Fibroblast of peridontal ligament (primary cell): ENCODE measurements at regions not wholly inside any gene's neighbourhood (a gene's known extent, or its start where the extent isn't known, plus 50 kb on each side); places are given as distances from the start of the nearest gene placed in this dataset.
"Not testable (repeated sequence)": the region's sequence is repeated elsewhere in the genome, so short reads cannot be mapped to it uniquely, and the experiment has no call there.

Experiments used
- DNase-seq: peaks from one replicate; pipeline ENCODE4 v3.0.0-alpha.2; 2010; ENCODE audit errors: extremely low read depth

DNA sequence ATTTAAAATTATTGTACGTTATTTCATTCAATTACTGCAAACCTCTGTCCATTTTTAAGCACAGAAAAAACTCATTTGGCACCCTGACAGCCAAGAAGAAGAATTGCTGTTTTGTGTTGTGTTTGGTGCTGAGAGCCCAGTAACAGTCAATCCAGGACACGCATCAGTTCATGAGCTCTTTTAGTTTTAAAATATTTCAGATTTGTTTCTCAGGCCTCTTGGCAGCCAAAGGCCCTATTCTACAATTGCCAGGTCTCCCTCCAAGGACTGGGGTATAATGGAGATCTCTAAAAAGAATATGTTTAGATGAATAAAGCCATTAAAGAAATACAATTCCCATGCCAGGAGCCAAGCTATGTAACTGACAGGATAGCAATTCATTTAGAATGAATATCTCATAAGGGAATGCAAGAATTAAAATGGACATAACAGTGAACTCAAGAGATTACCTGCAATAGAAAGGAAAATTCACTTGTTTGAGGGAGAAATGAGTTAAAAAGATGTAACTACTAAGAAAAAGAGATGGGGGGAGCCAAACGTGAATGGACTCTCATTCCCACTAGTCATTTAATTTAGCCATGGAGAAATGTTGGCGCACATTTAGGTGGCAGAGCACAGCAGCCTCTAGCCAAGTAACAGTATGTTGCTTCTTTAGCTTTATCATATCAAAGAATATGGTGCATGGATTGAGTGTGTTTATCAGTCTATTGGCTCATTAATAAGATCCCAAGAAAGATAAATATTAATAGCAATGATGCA lies 140.6 kb upstream of the PELI2 start:
- no peak for DNase-seq

GRCh38 chr14:55979096-55979495 lies 139.1 kb upstream of the PELI2 start:
- DNase-seq = no peak

GRCh38 chr14:55979781-55980180 lies 138.4 kb upstream of the PELI2 start:
- no peak for DNase-seq

GRCh38 chr14:55980970-55981369 lies 137.2 kb upstream of the PELI2 start:
- DNase-seq = no peak

DNA sequence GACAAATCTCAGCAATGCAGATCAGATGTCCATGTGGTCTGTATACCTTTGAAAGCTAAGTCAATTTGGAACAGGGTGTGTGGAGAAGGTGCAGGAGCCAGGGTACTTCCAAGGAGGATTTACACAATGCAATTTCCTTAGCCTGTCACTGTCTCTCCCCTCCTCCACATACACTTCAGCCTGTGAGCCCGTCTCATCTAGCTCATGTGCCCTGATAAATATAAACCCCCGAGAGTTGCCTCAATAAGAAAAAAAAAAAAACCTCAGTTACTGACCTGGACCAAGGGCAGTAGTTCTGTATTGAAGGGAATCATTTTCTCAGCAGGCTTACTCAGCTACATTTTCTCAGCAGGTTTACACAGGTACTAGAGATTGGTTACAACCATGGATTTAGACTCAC lies 132.1 kb upstream of the PELI2 start:
- DNase-seq = no peak

- no peak for DNase-seq
These were observed 117.4 kb upstream of the PELI2 start for GRCh38 chr14:56000846-56001245.

- peak; percentile 85 for DNase-seq
These were observed 115.9 kb upstream of the PELI2 start for GRCh38 chr14:56002342-56002741.

- peak; percentile 5 for DNase-seq
These were observed 115.2 kb upstream of the PELI2 start for GRCh38 chr14:56002876-56003625.

- no peak for DNase-seq
These were observed 113.9 kb upstream of the PELI2 start for GRCh38 chr14:56004323-56004722.

- peak; percentile 83 for DNase-seq
These were observed 113.4 kb upstream of the PELI2 start for GRCh38 chr14:56004786-56005185.

DNA sequence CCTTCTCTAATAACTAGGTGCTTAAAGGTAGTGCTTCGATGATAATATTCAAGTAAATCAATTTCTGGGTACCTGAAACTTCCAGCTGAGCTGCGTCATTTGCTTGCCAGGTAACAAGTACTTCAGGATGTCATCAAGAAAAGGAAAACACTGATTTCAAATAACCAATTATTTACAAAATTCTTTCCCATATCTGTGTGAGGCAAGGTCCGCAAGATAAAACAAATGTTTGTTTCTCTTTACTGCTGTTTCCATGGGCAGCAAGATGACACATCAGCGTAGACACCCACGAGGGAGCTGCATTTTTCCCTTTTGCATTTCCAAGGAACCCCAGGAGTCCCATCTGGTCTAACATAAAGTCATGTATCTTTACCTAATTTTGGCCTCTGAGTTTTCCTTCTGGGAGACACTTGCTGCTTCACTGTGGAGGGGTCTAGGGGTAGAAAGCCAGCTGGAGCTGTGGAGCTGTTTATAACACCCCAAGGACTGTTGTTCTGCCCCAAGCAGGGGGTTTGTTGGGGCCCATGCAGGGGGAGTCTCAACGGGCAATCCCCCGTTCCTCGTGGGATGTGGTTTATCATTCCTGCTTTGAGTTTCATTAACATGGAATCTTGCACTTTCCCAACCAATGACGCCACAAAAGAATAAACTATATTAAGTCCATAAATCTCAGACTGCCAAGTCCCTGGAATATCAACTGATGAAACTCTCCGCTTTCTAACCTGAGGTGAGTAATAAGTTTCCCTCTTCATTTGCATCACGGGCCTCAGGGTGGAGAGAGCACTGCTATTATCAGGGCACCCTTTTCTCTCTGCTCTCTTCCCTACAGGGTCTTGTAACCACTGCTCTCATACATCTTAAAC lies 112.8 kb upstream of the PELI2 start:
- peak; percentile 90 for DNase-seq

GRCh38 chr14:56007491-56007890 lies 110.7 kb upstream of the PELI2 start:
- not testable (repeated sequence) for DNase-seq

- DNase-seq = no peak
These were observed 110.1 kb upstream of the PELI2 start for GRCh38 chr14:56008150-56008549.

DNA sequence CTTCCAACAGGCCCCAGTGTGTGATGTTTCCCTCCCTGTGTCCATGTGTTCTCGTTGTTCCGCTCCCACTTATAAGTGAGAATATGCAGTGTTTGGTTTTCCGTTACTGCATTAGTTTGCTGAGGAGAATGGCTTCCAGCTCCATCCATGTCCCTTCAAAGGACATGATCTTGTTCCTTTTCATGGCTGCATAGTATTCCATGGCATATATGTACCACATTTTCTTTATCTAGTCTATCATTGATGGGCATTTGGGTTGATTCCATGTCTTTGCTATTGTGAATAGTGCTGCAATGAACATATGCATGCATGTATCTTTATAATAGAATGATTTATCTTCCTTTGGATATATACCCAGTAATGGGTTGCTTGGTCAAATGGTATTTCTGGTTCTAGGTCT lies 109.5 kb upstream of the PELI2 start:
- DNase-seq = not testable (repeated sequence)

DNA sequence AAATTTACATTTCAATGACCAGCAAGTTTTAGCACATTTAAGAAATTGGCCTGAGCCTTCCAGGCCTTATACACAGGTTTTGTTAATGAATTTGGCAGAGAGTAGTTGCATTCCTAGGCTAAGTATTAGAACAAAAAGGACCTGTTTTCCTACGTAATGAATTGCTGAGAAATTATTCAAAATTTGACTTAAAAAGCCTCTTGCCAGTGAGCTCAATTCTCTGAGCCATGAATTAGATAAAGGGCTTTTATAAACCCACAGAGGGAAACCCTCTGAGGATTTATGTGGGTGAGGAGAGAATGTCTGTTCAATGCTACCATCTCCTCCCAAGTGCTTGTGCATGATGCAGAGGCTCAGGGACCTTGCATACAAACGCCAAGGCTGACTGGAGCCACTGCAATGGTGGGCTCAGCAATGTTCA lies 94.5 kb upstream of the PELI2 start:
- DNase-seq = no peak

DNA sequence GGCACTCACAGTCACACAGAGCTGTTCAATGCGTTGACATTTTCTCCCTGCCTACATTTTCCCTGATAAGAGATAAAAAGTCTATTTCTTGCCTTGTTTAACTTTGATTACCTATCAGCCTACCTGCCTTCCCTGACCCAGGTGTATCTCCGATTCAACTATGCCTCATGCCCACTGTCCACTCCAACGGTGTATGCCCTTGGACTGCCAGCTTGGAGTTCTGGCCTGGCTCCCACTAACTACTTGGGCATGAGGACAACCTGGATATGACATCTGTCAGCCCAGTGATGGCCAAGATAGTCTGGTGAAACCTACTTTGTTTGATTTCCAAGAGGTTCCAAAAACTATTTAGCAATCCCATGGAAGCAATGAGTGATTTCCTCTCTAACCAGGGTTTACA lies 93.0 kb upstream of the PELI2 start:
- no peak for DNase-seq

GRCh38 chr14:56026506-56026905 lies 91.7 kb upstream of the PELI2 start:
- DNase-seq = no peak

GRCh38 chr14:56027421-56027820 lies 90.8 kb upstream of the PELI2 start:
- no peak for DNase-seq

DNA sequence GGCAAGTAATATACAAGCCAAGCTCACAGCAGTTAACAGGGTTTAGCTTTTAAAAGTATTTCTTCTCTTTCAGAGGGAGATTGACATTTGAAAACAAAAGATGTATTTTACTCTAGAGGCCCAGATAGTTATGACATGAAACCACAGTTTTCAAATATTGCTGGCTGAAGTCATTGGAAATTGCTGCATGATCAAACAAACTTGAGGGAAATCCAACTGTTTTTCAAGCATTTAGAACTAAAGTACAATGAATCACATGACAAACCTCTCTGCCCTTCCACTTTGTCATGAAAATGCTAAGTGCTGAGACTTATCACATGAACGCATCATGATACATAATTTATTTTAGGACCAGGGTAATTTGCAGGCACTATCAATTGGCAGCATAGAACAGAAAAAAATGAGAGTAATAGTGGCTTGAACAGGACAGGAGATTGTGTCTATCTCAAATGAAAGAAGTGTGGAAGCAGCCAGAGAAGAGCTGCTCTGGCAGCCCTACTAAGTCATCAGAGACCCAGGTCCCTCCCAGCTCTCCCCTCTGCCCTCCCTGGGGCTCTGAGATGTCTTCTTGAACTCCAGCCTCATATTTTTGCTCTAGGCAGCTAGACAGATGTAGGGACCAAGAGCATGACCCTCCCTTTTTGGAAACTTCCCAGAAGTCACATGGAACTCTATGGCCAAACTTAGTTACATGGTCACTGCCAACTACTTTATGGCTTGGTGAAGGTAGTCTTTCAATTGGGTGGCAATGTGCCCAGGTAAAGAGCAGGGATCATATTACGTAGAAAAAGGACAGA lies 90.1 kb upstream of the PELI2 start:
- DNase-seq = peak; percentile 46

- no peak for DNase-seq
These were observed 81.9 kb upstream of the PELI2 start for GRCh38 chr14:56036353-56036752.

DNA sequence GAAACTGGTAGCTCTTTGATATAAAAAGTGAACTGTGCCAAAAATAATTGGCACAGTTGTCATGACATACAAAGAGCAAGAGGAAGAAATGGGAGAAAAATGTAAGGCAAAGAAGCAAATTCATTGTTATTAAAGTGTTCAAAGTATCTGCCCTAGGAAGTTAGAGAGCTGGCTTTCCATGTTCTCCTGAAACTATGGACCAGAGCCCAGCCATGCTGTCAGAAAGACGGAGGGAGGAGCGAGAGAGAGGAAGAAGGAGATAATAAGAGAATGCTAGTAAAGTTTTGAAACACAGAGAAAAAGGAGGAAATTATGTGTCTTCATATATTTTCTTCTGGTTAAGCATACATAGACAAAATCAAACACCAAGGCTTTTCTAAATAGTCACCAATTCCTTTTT lies 78.1 kb upstream of the PELI2 start:
- DNase-seq = no peak

- no peak for DNase-seq
These were observed 74.0 kb upstream of the PELI2 start for GRCh38 chr14:56044196-56044595.
